RWPE2 (cell line): ENCODE measurements at regions not wholly inside any gene's neighbourhood (a gene's known extent, or its start where the extent isn't known, plus 50 kb on each side); places are given as distances from the start of the nearest gene placed in this dataset.

Experiments
- ATAC-seq: fragments of 200-7000 bp; cut with Tn5 transposase; 3 replicates; pipeline ENCODE4 v1.9.1; 2021; ENCODE audit warnings: low read depth
- DNase-seq: peaks from one replicate; pipeline ENCODE4 v3.0.0-alpha.2; 2020; ENCODE audit warnings: low spot score
- H3K27ac ChIP-seq: fragments of 450-650 bp; 2 replicates; pipeline ENCODE4 v1.5.1; 2017; ENCODE audit warnings: mild to moderate bottlenecking; ENCODE audit not compliant: poor library complexity, severe bottlenecking
- H3K27me3 ChIP-seq: fragments of 250-450 bp; sonication (Bioruptor Pico); 2 replicates; pipeline ENCODE4 v1.5.1; 2021; ENCODE audit warnings: mild to moderate bottlenecking, moderate library complexity; ENCODE audit not compliant: insufficient read depth, poor library complexity, severe bottlenecking
- H3K36me3 ChIP-seq: fragments of 250-450 bp; sonication (Bioruptor Pico); 2 replicates; pipeline ENCODE4 v1.5.1; 2020; ENCODE audit warnings: low read depth, mild to moderate bottlenecking, moderate library complexity
- H3K4me1 ChIP-seq: fragments of 250-450 bp; sonication (Bioruptor Pico); 2 replicates; pipeline ENCODE4 v1.5.1; 2021; ENCODE audit warnings: mild to moderate bottlenecking, moderate library complexity; ENCODE audit not compliant: insufficient read depth, poor library complexity, severe bottlenecking
- H3K4me3 ChIP-seq: fragments of 250-450 bp; sonication (Bioruptor Pico); 2 replicates; pipeline ENCODE4 v1.5.1; 2021; ENCODE audit warnings: mild to moderate bottlenecking, moderate library complexity; ENCODE audit not compliant: severe bottlenecking
- H3K9me3 ChIP-seq: fragments of 250-450 bp; sonication (Bioruptor Pico); 2 replicates; pipeline ENCODE4 v1.5.1; 2021; ENCODE audit warnings: mild to moderate bottlenecking, moderate library complexity; ENCODE audit not compliant: severe bottlenecking
- TF ChIP-seq, protein P1 (sequence below): fragments of 450-650 bp; IDR thresholded peaks from one replicate; pipeline ENCODE4 v1.5.1; 2017; ENCODE audit warnings: mild to moderate bottlenecking, moderate library complexity; ENCODE audit not compliant: poor library complexity, severe bottlenecking

DNA sequence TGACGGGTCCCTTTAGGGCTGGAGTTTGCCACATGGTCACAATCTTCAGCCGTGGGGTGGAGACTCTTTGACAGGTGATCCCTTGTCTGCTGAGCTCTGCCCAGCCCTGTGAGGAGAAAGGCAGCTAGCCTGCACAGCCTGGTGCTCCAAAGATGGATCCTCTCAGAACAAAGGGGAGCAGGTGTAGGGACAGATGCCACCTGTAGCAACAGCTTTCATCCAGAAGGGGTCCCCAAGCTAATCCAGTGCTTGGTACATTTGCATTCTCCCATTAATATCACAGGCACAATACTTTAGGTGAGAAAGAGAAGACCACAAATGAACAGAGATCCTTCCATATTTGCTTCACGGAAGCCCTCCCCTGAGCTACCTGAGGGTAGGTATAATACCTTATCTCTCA, 93.2 kb downstream of the CCDC185 start:
- Histone ChIP-seq H3K36me3 (no peaks in the 10 kb centered on the region), H3K4me1 (no peaks in the 10 kb centered on the region), H3K9me3 (no peaks in the 10 kb centered on the region), H3K4me3 (no peak overlapping the region), H3K27ac (no peak overlapping the region), H3K27me3 (no peaks in the 10 kb centered on the region)
- ATAC-seq (no peak; the same call in 2 of the 3 replicates), DNase-seq (no peak)
- TF ChIP-seq, protein P1, sequence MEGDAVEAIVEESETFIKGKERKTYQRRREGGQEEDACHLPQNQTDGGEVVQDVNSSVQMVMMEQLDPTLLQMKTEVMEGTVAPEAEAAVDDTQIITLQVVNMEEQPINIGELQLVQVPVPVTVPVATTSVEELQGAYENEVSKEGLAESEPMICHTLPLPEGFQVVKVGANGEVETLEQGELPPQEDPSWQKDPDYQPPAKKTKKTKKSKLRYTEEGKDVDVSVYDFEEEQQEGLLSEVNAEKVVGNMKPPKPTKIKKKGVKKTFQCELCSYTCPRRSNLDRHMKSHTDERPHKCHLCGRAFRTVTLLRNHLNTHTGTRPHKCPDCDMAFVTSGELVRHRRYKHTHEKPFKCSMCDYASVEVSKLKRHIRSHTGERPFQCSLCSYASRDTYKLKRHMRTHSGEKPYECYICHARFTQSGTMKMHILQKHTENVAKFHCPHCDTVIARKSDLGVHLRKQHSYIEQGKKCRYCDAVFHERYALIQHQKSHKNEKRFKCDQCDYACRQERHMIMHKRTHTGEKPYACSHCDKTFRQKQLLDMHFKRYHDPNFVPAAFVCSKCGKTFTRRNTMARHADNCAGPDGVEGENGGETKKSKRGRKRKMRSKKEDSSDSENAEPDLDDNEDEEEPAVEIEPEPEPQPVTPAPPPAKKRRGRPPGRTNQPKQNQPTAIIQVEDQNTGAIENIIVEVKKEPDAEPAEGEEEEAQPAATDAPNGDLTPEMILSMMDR, result no peak

DNA sequence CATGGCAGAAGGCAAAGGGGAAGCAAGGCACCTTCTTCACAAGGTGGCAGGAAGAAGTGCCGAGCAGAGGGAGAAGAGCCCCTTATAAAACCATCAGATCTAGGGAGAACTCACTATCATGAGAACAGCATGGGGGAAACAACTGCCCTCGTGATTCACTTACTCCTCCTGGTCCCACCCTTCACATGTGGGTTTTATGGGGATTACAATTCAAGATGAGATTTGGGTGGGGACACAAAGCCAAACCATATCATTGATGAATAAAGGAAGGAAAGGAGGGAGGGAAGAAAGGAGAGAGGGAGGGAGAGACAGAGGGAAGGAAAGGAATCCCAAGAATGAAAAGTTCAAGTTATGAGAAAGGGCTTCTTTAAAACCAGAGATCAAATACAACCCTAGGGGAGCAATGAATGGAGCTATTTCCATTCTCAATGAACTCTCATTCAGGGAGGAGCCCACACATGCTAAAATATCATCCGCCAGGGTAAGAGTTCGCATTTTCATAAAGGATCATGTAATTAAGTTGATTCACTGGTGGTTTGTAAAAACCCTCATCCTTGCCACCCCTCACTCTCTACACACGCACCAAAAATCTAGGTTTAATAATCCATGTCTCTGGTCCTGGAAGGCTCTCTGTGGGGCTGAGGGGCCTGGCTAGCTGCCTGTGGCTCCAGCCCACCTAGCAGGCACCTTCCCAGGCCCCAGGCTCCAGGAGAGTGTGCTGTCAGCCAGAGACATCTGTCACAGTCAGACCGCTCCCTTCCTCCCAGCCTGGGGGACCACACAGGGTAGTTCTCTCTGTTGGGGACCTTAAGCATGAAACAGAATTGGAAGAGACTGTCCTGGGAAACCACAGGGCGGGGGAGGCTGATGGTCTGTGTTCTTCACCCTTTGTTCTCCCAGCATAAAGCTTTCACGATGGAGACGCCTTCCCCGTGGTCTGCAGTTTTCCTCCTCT, 94.0 kb downstream of the CCDC185 start:
- TF ChIP-seq, protein P1, result no peak
- no peak overlapping the region for H3K27ac ChIP-seq
- no peaks in the 10 kb centered on the region for H3K27me3 ChIP-seq
- H3K4me1 ChIP-seq, result no peaks in the 10 kb centered on the region
- DNase-seq, result no peak
- no peak for ATAC-seq
- no peaks in the 10 kb centered on the region for H3K36me3 ChIP-seq
- no peak overlapping the region for H3K4me3 ChIP-seq
- no peaks in the 10 kb centered on the region for H3K9me3 ChIP-seq

DNA sequence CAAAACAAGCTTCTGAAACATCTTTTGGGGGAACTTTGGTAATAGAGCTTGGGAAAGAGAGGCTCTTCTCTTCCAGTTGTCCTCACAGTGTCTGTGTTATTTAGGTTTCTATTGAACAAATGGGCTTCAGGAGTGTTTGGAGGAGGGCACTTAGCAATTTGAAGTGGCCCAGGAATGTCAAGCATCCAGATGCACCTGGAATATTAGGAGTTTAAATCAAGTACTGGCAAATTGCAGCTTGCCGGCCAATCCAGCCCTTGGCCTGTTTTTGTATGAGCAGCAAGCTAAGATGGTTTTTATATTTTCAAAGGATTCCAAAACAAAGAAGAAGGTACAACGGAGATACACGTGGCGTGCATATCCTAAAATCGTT, 94.7 kb downstream of the CCDC185 start:
- H3K27me3 ChIP-seq, result no peaks in the 10 kb centered on the region
- no peak for ATAC-seq

DNA sequence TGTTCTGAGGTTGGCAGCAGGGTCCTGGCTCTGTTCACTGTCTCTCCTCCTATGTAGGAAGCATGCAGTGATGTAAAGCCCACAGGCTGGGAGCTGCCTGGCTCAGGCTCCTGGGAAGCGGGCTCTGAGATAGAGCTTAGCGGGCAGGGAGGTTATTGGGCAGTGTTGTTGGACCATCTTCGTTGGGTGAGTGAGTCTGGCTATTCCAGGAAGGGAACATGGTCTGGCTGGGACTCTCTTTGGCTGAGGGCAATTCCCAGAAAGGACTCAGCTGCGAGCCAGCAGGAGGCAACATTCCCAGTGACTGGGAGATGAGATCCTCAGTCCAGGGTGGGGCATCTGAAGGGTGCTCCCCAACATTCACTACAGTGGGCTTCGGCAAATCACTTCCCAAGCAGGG, 96.2 kb downstream of the CCDC185 start:
- Histone ChIP-seq H3K4me1 (no peaks in the 10 kb centered on the region), H3K9me3 (no peaks in the 10 kb centered on the region), H3K36me3 (no peaks in the 10 kb centered on the region), H3K27me3 (no peaks in the 10 kb centered on the region), H3K27ac (no peak overlapping the region), H3K4me3 (no peak overlapping the region)
- DNase-seq (no peak), ATAC-seq (no peak)
- TF ChIP-seq, protein P1, result no peak

More for the DNA sequence above, 94.7 kb downstream of the CCDC185 start:
- H3K4me3 ChIP-seq, result no peak overlapping the region
- DNase-seq, result no peak
- H3K36me3 ChIP-seq, result no peaks in the 10 kb centered on the region
- TF ChIP-seq, protein P1, result no peak
- H3K27ac ChIP-seq, result no peak overlapping the region
- H3K9me3 ChIP-seq, result no peaks in the 10 kb centered on the region
- H3K4me1 ChIP-seq, result no peaks in the 10 kb centered on the region

DNA sequence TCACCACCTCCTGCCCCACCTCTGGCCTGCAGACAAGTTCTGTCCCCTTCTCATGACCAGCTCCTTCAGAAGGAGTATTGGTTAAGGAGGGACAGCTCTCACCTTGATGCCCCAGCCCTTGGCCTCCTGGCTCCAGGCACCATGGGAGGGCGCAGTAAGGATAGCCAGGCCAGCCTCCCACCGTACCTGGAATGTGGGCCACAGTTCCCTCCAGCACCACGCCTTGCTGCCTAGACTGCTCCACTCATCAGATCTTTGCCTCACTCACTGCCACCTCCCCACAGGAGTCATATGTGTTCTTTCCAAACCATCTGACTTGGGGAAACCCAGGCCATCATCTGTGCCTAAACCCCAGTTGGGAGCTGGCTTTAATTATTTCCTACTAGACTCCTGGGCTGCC, 97.0 kb downstream of the CCDC185 start:
- DNase-seq (no peak), ATAC-seq (no peak)
- no peak overlapping the region for H3K4me3 ChIP-seq
- H3K4me1 ChIP-seq, result no peaks in the 10 kb centered on the region
- H3K27me3 ChIP-seq, result no peaks in the 10 kb centered on the region
- TF ChIP-seq, protein P1, result no peak
- H3K27ac ChIP-seq, result no peak overlapping the region
- H3K36me3 ChIP-seq, result no peaks in the 10 kb centered on the region
- H3K9me3 ChIP-seq, result no peaks in the 10 kb centered on the region
